ENCODE measurements at regions not wholly inside any gene's neighbourhood (a gene's known extent, or its start where the extent isn't known, plus 50 kb on each side); places are given as distances from the start of the nearest gene placed in this dataset.

DNA sequence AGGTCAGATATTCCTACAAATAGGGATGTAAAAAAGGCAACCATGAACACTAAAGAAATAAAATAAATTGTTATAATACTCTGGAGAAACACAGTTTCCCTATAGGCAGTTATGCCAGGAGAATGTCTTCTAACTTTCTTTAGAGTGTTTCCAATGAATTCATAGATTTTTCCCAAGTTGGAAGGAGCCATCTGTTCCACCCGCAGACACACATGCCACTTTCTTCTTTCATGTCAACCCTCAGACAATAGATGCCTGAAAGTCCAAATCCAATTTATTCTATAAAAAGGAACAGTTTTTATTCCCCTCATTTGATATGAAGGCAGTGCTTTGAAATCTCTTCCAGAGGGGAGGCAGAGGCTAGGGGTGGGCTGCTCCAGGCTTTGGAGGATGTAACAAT, 418.1 kb downstream of the ACTL7B start:
- H3K79me2 ChIP-seq (ENCODE audit: insufficient read depth, low read length): no peaks in the 10 kb centered on the region
- H4K20me1 ChIP-seq (ENCODE audit: control insufficient read depth, insufficient read depth, insufficient read length): no peaks in the 10 kb centered on the region
- DNase-seq: no peak
- no peak overlapping the region for H3K27ac Mint-ChIP-seq
- no peaks in the 10 kb centered on the region for H3K27me3 ChIP-seq (ENCODE audit: insufficient read depth, low read length)
- no CpG with 5 or more reads among the region's 1 CpG for WGBS (ENCODE audit: extremely low coverage, insufficient read length, low lambda C conversion rate)
- no peak overlapping the region for H3K4ac ChIP-seq (ENCODE audit: low read depth, low read length)
- H2AFZ ChIP-seq (ENCODE audit: low read length): no peak overlapping the region
- no peak overlapping the region for H3T11ph ChIP-seq (ENCODE audit: low read length)
- H4K91ac ChIP-seq (ENCODE audit: insufficient read length, low read depth, low read length): no peak overlapping the region
- no peak overlapping the region for H2BK15ac ChIP-seq (ENCODE audit: low read depth, low read length)
- H3K56ac ChIP-seq (ENCODE audit: insufficient read length, low read depth, low read length): no peak overlapping the region
- no peak overlapping the region for H3K23ac ChIP-seq (ENCODE audit: insufficient read length, low read depth, low read length)
- H3K9ac ChIP-seq (ENCODE audit: extremely low read depth, insufficient read length, low read length): no peak overlapping the region
- no peaks in the 10 kb centered on the region for H3K79me1 ChIP-seq (ENCODE audit: insufficient read depth, low read depth, low read length, poor library complexity, severe bottlenecking)
- H3K23me2 ChIP-seq (ENCODE audit: insufficient read length, low read depth, low read length, poor library complexity, severe bottlenecking): no peaks in the 10 kb centered on the region
- H3K27me3 Mint-ChIP-seq (ENCODE audit: low read depth): no peaks in the 10 kb centered on the region; the same call in 1 of the 2 replicates
- no peak overlapping the region for H2BK12ac ChIP-seq (ENCODE audit: insufficient read length, low read depth, low read length)
- H3K14ac ChIP-seq (ENCODE audit: insufficient read depth, low read length): no peak overlapping the region
- no peak for TF ChIP-seq CTCF (conservative IDR thresholded peaks at IDR 0.05)
- H2AK5ac ChIP-seq (ENCODE audit: insufficient read length, low read length): no peak overlapping the region
- no peaks in the 10 kb centered on the region for H3K9me3 ChIP-seq (ENCODE audit: control insufficient read depth, low read depth, low read length)
- no peaks in the 10 kb centered on the region for H3K4me1 Mint-ChIP-seq
- no peak overlapping the region for H2BK20ac ChIP-seq (ENCODE audit: low read depth, low read length, poor library complexity, severe bottlenecking)
- no peak overlapping the region for H4K5ac ChIP-seq (ENCODE audit: insufficient read length, low read depth, low read length)
- H2BK120ac ChIP-seq (ENCODE audit: low read depth, low read length, poor library complexity, severe bottlenecking): no peak overlapping the region
- no peaks in the 10 kb centered on the region for H3K9me3 Mint-ChIP-seq
- H3K4me3 Mint-ChIP-seq: no peak overlapping the region
- H3K27ac ChIP-seq (ENCODE audit: insufficient read length, low read depth, low read length): no peak overlapping the region
- no peaks in the 10 kb centered on the region for H3K36me3 Mint-ChIP-seq (ENCODE audit: insufficient read depth in 1 of 3, low read depth in 3 of 3)
- no peak overlapping the region for H4K8ac ChIP-seq (replicated peaks; ENCODE audit: insufficient read length, low read depth, low read length)
- no peak overlapping the region for H3K18ac ChIP-seq (ENCODE audit: insufficient read length, low read depth, low read length)
- H2BK5ac ChIP-seq (ENCODE audit: insufficient read length, low read length): no peak overlapping the region
- H3K4me1 ChIP-seq (ENCODE audit: insufficient read depth, low read length): no peaks in the 10 kb centered on the region
- no peak overlapping the region for H3K4me2 ChIP-seq (ENCODE audit: insufficient read depth, insufficient read length, low read length)
